WTC11 (cell line): ENCODE measurements at regions not wholly inside any gene's neighbourhood (a gene's known extent, or its start where the extent isn't known, plus 50 kb on each side); places are given as distances from the start of the nearest gene placed in this dataset.

Experiments used
- ATAC-seq: fragments of 200-7000 bp; cut with Tn5 transposase; 2 replicates; pipeline ENCODE4 v1.10.0; 2021; ENCODE audit warnings: mild to moderate bottlenecking, moderate library complexity
- CTCF ChIA-PET: fragments of 300-600 bp; sonication (Branson Sonifier 250); formaldehyde crosslinking; loops from one replicate; lab custom pipeline; 2021; ENCODE audit warnings: antibody characterized with exemption; lab: Charles Lee
- POLR2A ChIA-PET: fragments of 350-600 bp; sonication (Branson Sonifier 250); formaldehyde crosslinking; loops from one replicate; lab custom pipeline; 2021; ENCODE audit warnings: antibody characterized with exemption; lab: Charles Lee
- DNase-seq: peaks from one replicate; pipeline ENCODE4 v3.0.0; 2021; ENCODE audit warnings: low spot score
- H3K27ac Mint-ChIP-seq: 2 replicates; pipeline ENCODE4 v1.8.0; 2021; ENCODE audit warnings: mixed read lengths
- H3K27me3 Mint-ChIP-seq: 2 replicates; pipeline ENCODE4 v1.8.0; 2021; ENCODE audit warnings: low read depth, mild to moderate bottlenecking, moderate library complexity, mixed read lengths
- H3K36me3 Mint-ChIP-seq: 2 replicates; pipeline ENCODE4 v1.8.0; 2021; ENCODE audit warnings: mixed read lengths
- H3K4me1 Mint-ChIP-seq: 2 replicates; pipeline ENCODE4 v1.8.0; 2022; ENCODE audit warnings: mixed read lengths
- H3K4me3 Mint-ChIP-seq: 2 replicates; pipeline ENCODE4 v1.8.0; 2021; ENCODE audit warnings: mild to moderate bottlenecking, moderate library complexity, mixed read lengths
- H3K9me3 Mint-ChIP-seq: 2 replicates; pipeline ENCODE4 v1.8.0; 2021; ENCODE audit warnings: mixed read lengths
- AR ChIP-seq: fragments of 250-450 bp; sonication (Bioruptor Pico); IDR thresholded peaks from 2 replicates; pipeline ENCODE4 v1.9.0; 2021; ENCODE audit warnings: mild to moderate bottlenecking
- CDX4 ChIP-seq: fragments of 250-450 bp; sonication (Bioruptor Pico); IDR thresholded peaks from 2 replicates; pipeline ENCODE4 v1.9.0; 2021; ENCODE audit warnings: moderate library complexity, mild to moderate bottlenecking, inconsistent platforms, borderline replicate concordance
- E2F5 ChIP-seq: sonication (generic); formaldehyde crosslinking; IDR thresholded peaks from 2 replicates; pipeline ENCODE4 v1.8.1; 2022; ENCODE audit warnings: mild to moderate bottlenecking, moderate library complexity, missing genetic modification reagents
- ESRRA ChIP-seq: sonication (generic); formaldehyde crosslinking; IDR thresholded peaks from 2 replicates; pipeline ENCODE4 v1.8.1; 2022; ENCODE audit warnings: mild to moderate bottlenecking, missing genetic modification reagents, borderline replicate concordance
- IRF2 ChIP-seq: sonication (generic); formaldehyde crosslinking; IDR thresholded peaks from 2 replicates; pipeline ENCODE4 v1.8.0; 2022; ENCODE audit warnings: low read depth, missing genetic modification reagents, borderline replicate concordance
- JAZF1 ChIP-seq: fragments of 250-450 bp; sonication (Bioruptor Pico); IDR thresholded peaks from 2 replicates; pipeline ENCODE4 v1.9.0; 2021; ENCODE audit warnings: moderate library complexity, mild to moderate bottlenecking, inconsistent platforms
- RELA ChIP-seq: sonication (generic); formaldehyde crosslinking; IDR thresholded peaks from 2 replicates; pipeline ENCODE4 v1.8.1; 2022; ENCODE audit warnings: missing genetic modification reagents, mild to moderate bottlenecking, borderline replicate concordance
- ZNF263 ChIP-seq: sonication (generic); formaldehyde crosslinking; IDR thresholded peaks from 2 replicates; pipeline ENCODE4 v1.8.1; 2022; ENCODE audit warnings: low read depth, mild to moderate bottlenecking, moderate library complexity, missing genetic modification reagents
- TF ChIP-seq, protein P1 (sequence below): sonication (generic); formaldehyde crosslinking; IDR thresholded peaks from 2 replicates; pipeline ENCODE4 v1.8.0; 2022; ENCODE audit warnings: missing genetic modification reagents
- TF ChIP-seq, protein P2 (sequence below): sonication (generic); formaldehyde crosslinking; conservative IDR thresholded peaks from 2 replicates; pipeline ENCODE4 v1.8.1; 2023; ENCODE audit warnings: mild to moderate bottlenecking, low read depth, missing genetic modification reagents, moderate library complexity

DNA sequence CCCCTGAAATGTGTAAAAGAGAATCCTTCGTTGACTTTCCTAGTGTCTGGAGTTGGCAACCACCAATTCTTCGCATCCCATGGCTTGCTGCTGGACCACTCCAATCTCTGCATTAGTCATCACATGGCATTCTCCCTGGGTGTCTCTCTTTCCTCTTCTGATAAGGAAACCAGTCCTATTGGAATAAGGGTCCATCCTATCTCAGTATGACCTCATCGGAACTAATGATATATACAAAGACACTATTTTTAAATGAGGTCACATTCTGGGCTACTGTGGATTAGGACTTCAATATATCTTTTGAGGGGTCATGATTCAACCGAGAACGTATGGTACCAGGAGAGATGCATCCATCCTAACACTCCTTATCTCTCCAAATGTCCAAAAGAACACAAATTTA is 259.1 kb upstream of the CPEB2 start (continued):
- TF ChIP-seq, protein P1, sequence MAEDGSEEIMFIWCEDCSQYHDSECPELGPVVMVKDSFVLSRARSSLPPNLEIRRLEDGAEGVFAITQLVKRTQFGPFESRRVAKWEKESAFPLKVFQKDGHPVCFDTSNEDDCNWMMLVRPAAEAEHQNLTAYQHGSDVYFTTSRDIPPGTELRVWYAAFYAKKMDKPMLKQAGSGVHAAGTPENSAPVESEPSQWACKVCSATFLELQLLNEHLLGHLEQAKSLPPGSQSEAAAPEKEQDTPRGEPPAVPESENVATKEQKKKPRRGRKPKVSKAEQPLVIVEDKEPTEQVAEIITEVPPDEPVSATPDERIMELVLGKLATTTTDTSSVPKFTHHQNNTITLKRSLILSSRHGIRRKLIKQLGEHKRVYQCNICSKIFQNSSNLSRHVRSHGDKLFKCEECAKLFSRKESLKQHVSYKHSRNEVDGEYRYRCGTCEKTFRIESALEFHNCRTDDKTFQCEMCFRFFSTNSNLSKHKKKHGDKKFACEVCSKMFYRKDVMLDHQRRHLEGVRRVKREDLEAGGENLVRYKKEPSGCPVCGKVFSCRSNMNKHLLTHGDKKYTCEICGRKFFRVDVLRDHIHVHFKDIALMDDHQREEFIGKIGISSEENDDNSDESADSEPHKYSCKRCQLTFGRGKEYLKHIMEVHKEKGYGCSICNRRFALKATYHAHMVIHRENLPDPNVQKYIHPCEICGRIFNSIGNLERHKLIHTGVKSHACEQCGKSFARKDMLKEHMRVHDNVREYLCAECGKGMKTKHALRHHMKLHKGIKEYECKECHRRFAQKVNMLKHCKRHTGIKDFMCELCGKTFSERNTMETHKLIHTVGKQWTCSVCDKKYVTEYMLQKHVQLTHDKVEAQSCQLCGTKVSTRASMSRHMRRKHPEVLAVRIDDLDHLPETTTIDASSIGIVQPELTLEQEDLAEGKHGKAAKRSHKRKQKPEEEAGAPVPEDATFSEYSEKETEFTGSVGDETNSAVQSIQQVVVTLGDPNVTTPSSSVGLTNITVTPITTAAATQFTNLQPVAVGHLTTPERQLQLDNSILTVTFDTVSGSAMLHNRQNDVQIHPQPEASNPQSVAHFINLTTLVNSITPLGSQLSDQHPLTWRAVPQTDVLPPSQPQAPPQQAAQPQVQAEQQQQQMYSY (CRISPR knock-in tag), result no peak
- TF ChIP-seq, all 79 proteins: peak for 0

- Mint-ChIP-seq H3K4me3 (no peak overlapping the region), H3K27me3 (no peaks in the 10 kb centered on the region), H3K4me1 (peaks cover 33% of the 10 kb centered on the region), H3K27ac (no peak overlapping the region), H3K9me3 (0 out of 2 replicates have a peak, but pooled peaks cover 4% of the 10 kb centered on the region), H3K36me3 (no peaks in the 10 kb centered on the region)
- ATAC-seq, result no peak
- TF ChIP-seq E2F5 (CRISPR knock-in tag) (no peak), ZNF263 (CRISPR knock-in tag) (no peak), ESRRA (CRISPR knock-in tag) (no peak), JAZF1 (CRISPR knock-in tag) (no peak), IRF2 (CRISPR knock-in tag) (no peak), CDX4 (no peak), RELA (CRISPR knock-in tag) (no peak), AR (CRISPR knock-in tag) (no peak)
- TF ChIP-seq, protein P1 (CRISPR knock-in tag), result no peak
- TF ChIP-seq, protein P2, sequence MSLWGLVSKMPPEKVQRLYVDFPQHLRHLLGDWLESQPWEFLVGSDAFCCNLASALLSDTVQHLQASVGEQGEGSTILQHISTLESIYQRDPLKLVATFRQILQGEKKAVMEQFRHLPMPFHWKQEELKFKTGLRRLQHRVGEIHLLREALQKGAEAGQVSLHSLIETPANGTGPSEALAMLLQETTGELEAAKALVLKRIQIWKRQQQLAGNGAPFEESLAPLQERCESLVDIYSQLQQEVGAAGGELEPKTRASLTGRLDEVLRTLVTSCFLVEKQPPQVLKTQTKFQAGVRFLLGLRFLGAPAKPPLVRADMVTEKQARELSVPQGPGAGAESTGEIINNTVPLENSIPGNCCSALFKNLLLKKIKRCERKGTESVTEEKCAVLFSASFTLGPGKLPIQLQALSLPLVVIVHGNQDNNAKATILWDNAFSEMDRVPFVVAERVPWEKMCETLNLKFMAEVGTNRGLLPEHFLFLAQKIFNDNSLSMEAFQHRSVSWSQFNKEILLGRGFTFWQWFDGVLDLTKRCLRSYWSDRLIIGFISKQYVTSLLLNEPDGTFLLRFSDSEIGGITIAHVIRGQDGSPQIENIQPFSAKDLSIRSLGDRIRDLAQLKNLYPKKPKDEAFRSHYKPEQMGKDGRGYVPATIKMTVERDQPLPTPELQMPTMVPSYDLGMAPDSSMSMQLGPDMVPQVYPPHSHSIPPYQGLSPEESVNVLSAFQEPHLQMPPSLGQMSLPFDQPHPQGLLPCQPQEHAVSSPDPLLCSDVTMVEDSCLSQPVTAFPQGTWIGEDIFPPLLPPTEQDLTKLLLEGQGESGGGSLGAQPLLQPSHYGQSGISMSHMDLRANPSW (CRISPR knock-in tag), result no peak
- ChIA-PET POLR2A (no interaction called here), CTCF (interaction anchor here (0.6 to 1.1 kb wide), 2 partner anchors 382 to 1089 kb away, joined by 3 read pairs; no protein-coding TSS in a partner anchor)
- DNase-seq, result no peak
Measured at GRCh38 chr4:14743601-14744000, 258.7 kb upstream of the CPEB2 start.
